ENCODE measurements at regions not wholly inside any gene's neighbourhood (a gene's known extent, or its start where the extent isn't known, plus 50 kb on each side); places are given as distances from the start of the nearest gene placed in this dataset.
"Not testable (repeated sequence)": the region's sequence is repeated elsewhere in the genome, so short reads cannot be mapped to it uniquely, and the experiment has no call there.

DNA sequence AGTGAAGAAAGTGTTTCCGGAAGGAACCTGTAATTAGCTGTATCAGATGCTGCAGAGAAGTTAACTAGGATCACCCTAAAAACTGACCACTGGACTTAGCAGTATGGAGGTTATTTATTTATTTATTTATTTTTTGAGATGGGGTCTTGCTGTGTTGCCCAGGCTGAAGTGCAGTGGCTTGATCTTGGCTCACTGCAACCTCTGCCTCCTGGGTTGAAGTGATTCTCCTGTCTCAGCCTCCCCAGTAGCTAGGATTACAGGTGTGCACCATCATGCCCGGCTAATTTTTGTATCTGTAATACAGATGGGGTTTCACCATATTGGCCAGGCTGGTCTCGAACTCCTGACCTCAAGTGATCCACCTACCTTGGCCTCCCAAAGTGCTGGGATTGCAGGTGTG, 156.6 kb upstream of the TBL1XR1 start:
- TF ChIP-seq POLR2A, POLR2AphosphoS5 (IDR thresholded peaks at IDR 0.05; ENCODE audit: low read depth, low read length): not testable (repeated sequence)
